PC-3 (cell line): ENCODE measurements at regions not wholly inside any gene's neighbourhood (a gene's known extent, or its start where the extent isn't known, plus 50 kb on each side); places are given as distances from the start of the nearest gene placed in this dataset.

Source experiments
- EZH2 ChIP-seq: fragments of 300-600 bp; sonication (generic); IDR thresholded peaks from one replicate; pipeline ENCODE4 v1.6.1; 2017; ENCODE audit warnings: antibody characterized with exemption, mild to moderate bottlenecking, low read length; ENCODE audit not compliant: unreplicated experiment
- EZH2phosphoT487 ChIP-seq: fragments of 300-600 bp; sonication (generic); IDR thresholded peaks from 2 replicates; pipeline ENCODE4 v1.6.1; 2018; ENCODE audit warnings: mild to moderate bottlenecking, antibody characterized with exemption, low read length, borderline replicate concordance
- TF ChIP-seq, protein P1 (sequence below): fragments of 300-600 bp; sonication (generic); conservative IDR thresholded peaks from 2 replicates; pipeline ENCODE4 v1.5.1; 2017; ENCODE audit warnings: antibody characterized with exemption, low read depth, mild to moderate bottlenecking, low read length

DNA sequence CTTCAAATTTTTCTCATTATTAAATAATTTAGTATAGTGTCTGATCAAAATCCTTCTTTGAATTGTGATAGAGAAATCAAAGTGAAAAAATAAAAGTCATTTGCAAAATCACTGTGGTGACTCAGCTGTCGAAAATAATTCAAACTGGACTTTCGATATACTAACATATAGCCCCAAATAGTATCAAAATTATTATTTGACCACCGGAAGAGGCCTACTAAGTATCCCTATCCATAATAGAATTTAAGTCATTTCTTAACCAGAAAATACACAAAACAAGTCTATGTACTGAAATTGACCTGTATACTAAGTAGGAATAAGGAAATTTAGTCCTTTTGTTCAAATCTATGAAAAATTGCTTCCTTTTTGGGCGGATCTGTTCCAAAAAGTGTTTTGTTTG is 180.7 kb downstream of the MRPL39 start:
- TF ChIP-seq, protein P1, sequence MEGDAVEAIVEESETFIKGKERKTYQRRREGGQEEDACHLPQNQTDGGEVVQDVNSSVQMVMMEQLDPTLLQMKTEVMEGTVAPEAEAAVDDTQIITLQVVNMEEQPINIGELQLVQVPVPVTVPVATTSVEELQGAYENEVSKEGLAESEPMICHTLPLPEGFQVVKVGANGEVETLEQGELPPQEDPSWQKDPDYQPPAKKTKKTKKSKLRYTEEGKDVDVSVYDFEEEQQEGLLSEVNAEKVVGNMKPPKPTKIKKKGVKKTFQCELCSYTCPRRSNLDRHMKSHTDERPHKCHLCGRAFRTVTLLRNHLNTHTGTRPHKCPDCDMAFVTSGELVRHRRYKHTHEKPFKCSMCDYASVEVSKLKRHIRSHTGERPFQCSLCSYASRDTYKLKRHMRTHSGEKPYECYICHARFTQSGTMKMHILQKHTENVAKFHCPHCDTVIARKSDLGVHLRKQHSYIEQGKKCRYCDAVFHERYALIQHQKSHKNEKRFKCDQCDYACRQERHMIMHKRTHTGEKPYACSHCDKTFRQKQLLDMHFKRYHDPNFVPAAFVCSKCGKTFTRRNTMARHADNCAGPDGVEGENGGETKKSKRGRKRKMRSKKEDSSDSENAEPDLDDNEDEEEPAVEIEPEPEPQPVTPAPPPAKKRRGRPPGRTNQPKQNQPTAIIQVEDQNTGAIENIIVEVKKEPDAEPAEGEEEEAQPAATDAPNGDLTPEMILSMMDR = no peak
- no peak for TF ChIP-seq EZH2
- TF ChIP-seq EZH2phosphoT487 = no peak
